Smooth muscle cell (in vitro differentiated cells): ENCODE measurements at regions not wholly inside any gene's neighbourhood (a gene's known extent, or its start where the extent isn't known, plus 50 kb on each side); places are given as distances from the start of the nearest gene placed in this dataset.

Experiments
- DNase-seq: peaks from one replicate; lab custom pipeline; 2025; ENCODE audit not compliant: unreplicated experiment; lab: John Stamatoyannopoulos, UW
- H2AFZ ChIP-seq: fragments of 200-600 bp; sonication (generic); 2 replicates; pipeline ENCODE4 v1.6.0; 2016; ENCODE audit warnings: antibody characterized with exemption, low read depth, mild to moderate bottlenecking
- H3F3A ChIP-seq: fragments of 200-600 bp; sonication (generic); 2 replicates; pipeline ENCODE4 v1.6.0; 2017; ENCODE audit warnings: antibody characterized with exemption, low read depth
- H3K27ac ChIP-seq: fragments of 200-600 bp; sonication (generic); 2 replicates; pipeline ENCODE4 v1.5.1; 2016; ENCODE audit warnings: low read depth, mild to moderate bottlenecking
- H3K27me3 ChIP-seq: fragments of 200-600 bp; sonication (generic); 2 replicates; pipeline ENCODE4 v1.6.1; 2016; ENCODE audit warnings: low read depth, mild to moderate bottlenecking
- H3K36me3 ChIP-seq: fragments of 200-600 bp; sonication (generic); 2 replicates; pipeline ENCODE4 v1.5.1; 2016; ENCODE audit warnings: low read depth
- H3K4me1 ChIP-seq: fragments of 200-600 bp; sonication (generic); 2 replicates; pipeline ENCODE4 v1.5.1; 2016; ENCODE audit warnings: low read depth
- H3K4me2 ChIP-seq: fragments of 200-600 bp; sonication (generic); 2 replicates; pipeline ENCODE4 v1.6.0; 2016; ENCODE audit warnings: mild to moderate bottlenecking
- H3K4me3 ChIP-seq: fragments of 200-600 bp; sonication (generic); 2 replicates; pipeline ENCODE4 v1.5.1; 2016; ENCODE audit warnings: mild to moderate bottlenecking
- H3K79me2 ChIP-seq: fragments of 200-600 bp; sonication (generic); 2 replicates; pipeline ENCODE4 v1.6.0; 2016; ENCODE audit warnings: low read depth, mild to moderate bottlenecking
- H3K9ac ChIP-seq: fragments of 200-600 bp; sonication (generic); 2 replicates; pipeline ENCODE4 v1.6.0; 2016; ENCODE audit warnings: low read depth
- H3K9me3 ChIP-seq: fragments of 200-600 bp; sonication (generic); replicated peaks from 2 replicates; pipeline ENCODE4 v1.5.1; 2016; ENCODE audit warnings: low read depth
- H4K20me1 ChIP-seq: fragments of 200-600 bp; sonication (generic); 2 replicates; pipeline ENCODE4 v1.6.0; 2016; ENCODE audit warnings: low read depth
- CTCF ChIP-seq: fragments of 200-600 bp; sonication (generic); IDR thresholded peaks from 2 replicates; pipeline ENCODE4 v1.5.1; 2017; ENCODE audit warnings: borderline replicate concordance, mild to moderate bottlenecking, antibody characterized with exemption; ENCODE audit not compliant: insufficient read depth, poor library complexity, severe bottlenecking
- WGBS: methylation state at CpG from one replicate; pipeline ENCODE4 v1.1.7; 2016; ENCODE audit warnings: low lambda C conversion rate; 5-methylcytosine and 5-hydroxymethylcytosine counted together

- H2AFZ ChIP-seq, result no peak overlapping the region
- TF ChIP-seq CTCF, result no peak
- H3K79me2 ChIP-seq, result no peaks in the 10 kb centered on the region
- H3F3A ChIP-seq, result no peaks in the 10 kb centered on the region
- no peak overlapping the region for H3K4me3 ChIP-seq
- H3K27ac ChIP-seq, result no peak overlapping the region
- no peaks in the 10 kb centered on the region for H3K36me3 ChIP-seq
- H3K9me3 ChIP-seq, result no peaks in the 10 kb centered on the region
- no peak overlapping the region for H3K4me2 ChIP-seq
- no peaks in the 10 kb centered on the region for H4K20me1 ChIP-seq
- no peak for DNase-seq
- H3K4me1 ChIP-seq, result no peaks in the 10 kb centered on the region
- no peak overlapping the region for H3K9ac ChIP-seq
- no peaks in the 10 kb centered on the region for H3K27me3 ChIP-seq
Measured at GRCh38 chr2:21416226-21416625, 292.5 kb downstream of the TDRD15 start.

GRCh38 chr2:21418456-21418855, 294.7 kb downstream of the TDRD15 start:
- Histone ChIP-seq H3K36me3 (no peaks in the 10 kb centered on the region), H3K27me3 (no peaks in the 10 kb centered on the region), H3K4me1 (no peaks in the 10 kb centered on the region), H3K4me2 (no peak overlapping the region), H3K27ac (no peak overlapping the region), H3F3A (no peaks in the 10 kb centered on the region), H3K4me3 (no peak overlapping the region), H3K9ac (no peak overlapping the region), H3K79me2 (no peaks in the 10 kb centered on the region), H3K9me3 (no peaks in the 10 kb centered on the region), H4K20me1 (no peaks in the 10 kb centered on the region), H2AFZ (no peak overlapping the region)
- DNase-seq, result no peak
- no peak for TF ChIP-seq CTCF
- 81% methylated on average over 4 of the region's 4 CpGs for WGBS

- Histone ChIP-seq H3K27me3 (no peaks in the 10 kb centered on the region), H3K79me2 (no peaks in the 10 kb centered on the region), H3K9ac (no peak overlapping the region), H3K9me3 (no peaks in the 10 kb centered on the region), H3K4me3 (no peak overlapping the region), H3K4me1 (no peaks in the 10 kb centered on the region), H3K36me3 (no peaks in the 10 kb centered on the region), H3K4me2 (no peak overlapping the region), H2AFZ (no peak overlapping the region), H3F3A (no peaks in the 10 kb centered on the region), H3K27ac (no peak overlapping the region), H4K20me1 (no peaks in the 10 kb centered on the region)
- no peak for TF ChIP-seq CTCF
- no peak for DNase-seq
- 94% methylated on average over 10 of the region's 10 CpGs for WGBS
Measured at GRCh38 chr2:21420553-21421335, 297.0 kb downstream of the TDRD15 start.

- TF ChIP-seq CTCF, result peak; percentile 48
- Histone ChIP-seq H3K27me3 (no peaks in the 10 kb centered on the region), H3K4me1 (no peaks in the 10 kb centered on the region), H3K9ac (no peak overlapping the region), H2AFZ (no peak overlapping the region), H3K79me2 (no peaks in the 10 kb centered on the region), H3K9me3 (no peaks in the 10 kb centered on the region), H4K20me1 (no peaks in the 10 kb centered on the region), H3K36me3 (no peaks in the 10 kb centered on the region), H3K27ac (no peak overlapping the region), H3F3A (no peaks in the 10 kb centered on the region), H3K4me2 (no peak overlapping the region), H3K4me3 (no peak overlapping the region)
- DNase-seq, result no peak
- 60% methylated on average over 2 of the region's 2 CpGs for WGBS
Measured at GRCh38 chr2:21422050-21422449, 298.3 kb downstream of the TDRD15 start.
